ENCODE measurements at regions not wholly inside any gene's neighbourhood (a gene's known extent, or its start where the extent isn't known, plus 50 kb on each side); places are given as distances from the start of the nearest gene placed in this dataset.
"Not testable (repeated sequence)": the region's sequence is repeated elsewhere in the genome, so short reads cannot be mapped to it uniquely, and the experiment has no call there.

DNA sequence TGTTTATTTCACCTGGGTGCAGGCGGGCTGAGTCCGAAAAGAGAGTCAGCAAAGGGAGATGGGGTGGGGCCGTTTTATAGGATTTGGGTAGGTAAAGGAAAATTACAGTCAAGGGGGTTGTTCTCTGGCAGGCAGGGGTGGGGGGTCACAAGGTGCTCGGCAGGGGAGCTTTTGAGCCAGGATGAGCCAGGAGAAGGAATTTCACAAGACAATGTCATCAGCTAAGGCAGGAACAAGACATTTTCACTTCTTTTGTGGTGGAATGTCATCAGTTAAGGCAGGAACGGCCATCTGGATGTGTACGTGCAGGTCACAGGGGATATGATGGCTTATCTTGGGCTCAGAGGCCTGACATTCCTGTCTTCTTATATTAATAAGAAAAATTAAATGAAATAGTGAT lies 115.8 kb upstream of the KCNJ3 start:
- not testable (repeated sequence) for DNase-seq (ENCODE audit: low read depth)

DNA sequence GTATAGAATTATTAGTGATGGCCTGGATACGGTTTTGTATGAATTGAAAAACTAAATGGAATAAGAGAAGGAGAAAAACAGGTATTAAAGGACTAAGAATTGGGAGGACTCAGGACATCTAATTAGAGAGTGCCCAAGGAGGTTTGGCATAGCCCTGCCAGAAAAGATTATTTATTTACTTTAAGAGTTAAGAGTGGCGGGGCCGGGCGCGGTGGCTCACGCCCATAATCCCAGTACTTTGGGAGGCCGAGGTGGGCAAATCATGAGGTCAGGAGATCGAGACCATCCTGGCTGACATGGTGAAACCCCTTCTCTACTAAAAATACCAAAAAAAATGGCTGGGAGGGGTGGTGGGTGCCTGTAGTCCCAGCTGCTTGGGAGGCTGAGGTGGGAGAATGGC lies 115.2 kb upstream of the KCNJ3 start:
- DNase-seq (ENCODE audit: low read depth): not testable (repeated sequence)

DNA sequence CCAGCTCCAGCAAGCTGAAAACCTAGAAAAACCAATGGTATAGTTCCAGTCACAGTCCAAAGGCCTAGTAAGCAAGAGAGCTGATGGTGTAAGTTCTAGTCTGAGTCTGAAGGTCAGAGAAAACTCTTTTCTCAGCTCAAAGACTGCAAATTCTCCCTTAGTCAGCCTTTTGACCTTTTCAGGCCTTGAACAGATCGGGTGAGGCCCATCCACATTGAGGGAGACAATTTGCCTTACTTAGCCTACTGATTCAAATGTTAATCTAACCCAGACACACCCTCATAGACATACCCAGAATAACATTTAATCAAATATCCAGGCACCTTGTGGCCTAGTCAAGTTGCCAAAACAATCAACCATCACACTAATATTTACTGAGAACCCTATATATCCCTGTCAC lies 110.8 kb upstream of the KCNJ3 start:
- DNase-seq (ENCODE audit: low read depth): no peak

DNA sequence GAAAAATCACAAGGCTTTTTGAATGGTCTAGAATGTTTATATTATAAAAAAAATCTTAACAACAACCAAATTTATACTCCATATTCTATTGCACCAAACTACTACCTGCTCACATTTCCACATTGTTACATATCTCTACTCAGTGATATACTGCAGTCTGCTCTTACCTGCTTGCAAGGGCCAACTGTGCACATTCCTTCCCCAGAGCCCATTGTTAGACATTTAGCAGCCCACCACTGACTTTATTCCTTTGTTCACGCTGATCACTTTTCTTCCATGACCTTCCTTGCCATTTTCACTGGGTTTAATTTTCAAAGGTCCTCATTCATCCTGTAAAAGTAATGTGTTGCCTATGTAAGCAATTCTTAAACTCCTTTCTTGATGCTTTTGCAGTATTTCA lies 109.7 kb upstream of the KCNJ3 start:
- DNase-seq (ENCODE audit: low read depth): no peak

DNA sequence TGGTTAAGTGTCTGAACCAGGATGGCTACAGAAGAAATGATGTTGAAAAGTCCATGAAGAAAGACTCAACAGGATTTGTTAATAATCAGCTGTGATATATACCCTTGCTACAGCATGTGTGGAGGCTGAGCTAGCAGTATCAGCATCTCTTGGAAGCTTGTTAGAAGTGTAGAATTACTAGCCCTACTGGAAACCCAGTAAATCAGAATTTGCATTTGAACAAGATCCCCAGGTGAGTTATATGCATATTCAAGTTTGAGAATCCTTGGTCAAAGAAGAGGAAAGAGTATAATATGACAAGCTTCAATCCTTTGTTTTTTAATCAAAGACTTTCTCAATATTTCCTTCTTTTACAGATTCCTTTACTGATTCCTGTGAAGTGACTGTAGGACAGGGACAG lies 109.0 kb upstream of the KCNJ3 start:
- DNase-seq (ENCODE audit: low read depth): no peak

DNA sequence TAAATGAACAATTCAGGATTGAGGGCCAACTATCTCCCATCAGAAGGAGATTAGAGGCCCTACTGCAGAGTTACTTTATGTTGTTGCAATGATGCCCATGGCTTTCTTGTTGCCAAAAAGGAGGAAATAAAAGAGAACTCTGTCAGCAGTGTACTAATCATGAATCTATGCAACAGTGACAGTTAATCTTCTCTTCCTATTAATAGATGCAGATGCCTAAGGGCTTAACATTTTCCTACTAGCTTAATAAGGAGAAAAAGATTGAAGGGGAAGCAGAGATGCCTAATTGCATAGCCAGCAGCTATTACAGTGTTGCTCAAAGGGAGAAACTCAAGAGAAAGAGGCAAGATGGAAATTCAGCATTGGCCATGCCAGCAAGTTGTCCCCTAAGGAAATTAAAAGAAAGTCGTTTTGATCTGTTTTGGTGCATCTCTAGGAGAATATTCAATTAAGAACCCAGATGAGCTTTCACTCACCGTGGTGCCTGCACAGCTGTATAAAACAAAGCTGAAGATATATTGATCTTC lies 107.1 kb upstream of the KCNJ3 start:
- no peak for DNase-seq (ENCODE audit: low read depth)

DNA sequence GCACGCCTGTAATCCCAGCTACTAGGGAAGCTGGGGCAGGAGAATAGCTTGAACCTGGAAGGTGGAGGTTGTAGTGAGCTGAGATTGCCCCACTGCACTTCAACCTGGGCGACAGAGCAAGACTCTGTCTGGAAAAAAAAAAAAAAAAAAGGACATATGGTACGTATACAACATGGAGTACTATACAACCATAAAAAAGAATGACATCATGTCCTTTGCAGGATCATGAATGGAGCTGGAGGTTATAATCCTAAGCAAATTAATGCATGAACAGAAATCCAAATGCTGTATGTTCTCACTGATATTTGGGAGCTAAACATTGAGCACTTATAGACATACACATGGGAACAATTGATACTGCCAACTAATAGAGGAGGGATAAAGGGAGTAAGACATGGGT lies 99.3 kb upstream of the KCNJ3 start:
- DNase-seq (ENCODE audit: low read depth): no peak

DNA sequence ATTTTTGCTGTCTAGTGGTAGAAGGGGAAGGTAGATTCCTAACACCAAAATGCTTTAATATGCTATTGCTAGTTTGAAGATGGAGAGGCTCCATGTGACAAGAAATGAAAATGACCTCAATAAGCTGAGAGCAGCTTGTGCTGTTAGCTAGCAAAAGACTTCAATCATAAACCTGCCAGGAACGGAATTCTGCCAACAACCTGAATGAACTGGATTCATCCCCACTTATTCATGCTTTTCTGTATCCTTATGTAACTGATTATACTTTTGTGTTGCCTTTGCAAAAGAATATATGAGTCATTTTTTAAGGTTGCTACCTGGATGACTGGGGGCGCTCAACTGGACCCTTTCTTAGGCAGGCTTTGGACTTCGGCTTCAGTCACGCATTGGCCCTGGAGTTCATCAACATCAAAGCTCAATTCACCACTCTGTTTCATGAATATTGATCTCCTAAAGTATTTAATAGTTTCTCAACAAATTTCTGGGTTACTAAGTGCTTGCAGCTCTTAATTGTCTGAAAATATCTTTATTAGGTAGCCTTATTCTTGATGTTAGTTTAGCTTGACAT lies 97.5 kb upstream of the KCNJ3 start:
- no peak for DNase-seq (ENCODE audit: low read depth)

DNA sequence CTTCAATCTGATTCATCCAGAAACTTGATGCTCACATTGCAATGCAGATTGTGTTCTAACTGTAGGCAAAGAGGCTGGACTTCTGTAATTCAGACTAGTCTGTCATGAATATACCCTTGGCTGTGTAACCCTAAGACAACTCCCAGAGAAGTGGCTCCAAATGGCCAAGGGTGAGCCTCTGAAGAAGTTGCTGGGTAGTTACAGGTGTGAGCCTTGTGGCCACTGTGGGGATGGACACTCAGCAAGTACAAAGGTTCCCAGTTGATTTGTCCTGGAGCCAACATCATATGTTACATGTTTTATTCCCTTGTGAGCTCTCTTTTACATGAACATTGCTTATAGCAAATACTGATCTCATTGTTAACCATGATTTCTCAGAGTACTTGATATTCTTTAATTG lies 94.8 kb upstream of the KCNJ3 start:
- DNase-seq (ENCODE audit: low read depth): no peak

DNA sequence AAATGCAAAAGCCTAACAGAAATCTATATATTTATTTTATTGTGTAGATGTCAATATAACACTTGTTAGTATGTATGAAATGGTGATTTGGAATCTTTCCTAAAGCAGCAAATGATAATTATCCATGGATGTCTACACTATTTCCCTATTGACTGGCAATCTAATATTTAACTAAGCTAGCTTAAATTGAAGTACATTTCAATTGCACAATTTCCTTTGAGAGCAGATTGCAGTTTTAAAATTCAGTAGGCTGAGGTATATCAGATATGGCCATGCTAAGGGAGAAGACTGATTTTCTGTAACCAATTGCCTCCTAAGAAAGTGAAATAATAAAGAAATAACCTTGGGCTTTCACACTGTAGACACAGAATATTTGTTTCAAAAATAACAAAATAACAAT lies 90.1 kb upstream of the KCNJ3 start:
- DNase-seq (ENCODE audit: low read depth): no peak

DNA sequence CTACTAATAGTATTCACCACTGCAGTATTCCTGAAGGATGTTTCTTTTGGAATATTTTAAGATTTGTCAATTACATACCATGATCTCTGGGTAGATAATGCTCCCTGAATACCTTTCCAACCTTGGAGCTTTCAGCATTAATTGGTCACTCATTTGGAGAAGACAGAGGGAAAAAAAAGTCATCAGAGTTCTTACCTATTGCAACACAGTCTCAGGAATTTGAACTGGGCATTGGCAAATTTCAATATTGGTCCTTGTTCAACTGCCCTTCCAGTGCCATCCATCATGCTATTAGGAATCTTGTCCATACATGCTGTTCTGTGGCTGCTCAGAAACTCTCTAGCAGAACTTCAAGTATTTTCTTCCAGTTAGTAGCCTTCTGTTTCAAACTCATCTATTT lies 83.6 kb upstream of the KCNJ3 start:
- DNase-seq (ENCODE audit: low read depth): no peak

DNA sequence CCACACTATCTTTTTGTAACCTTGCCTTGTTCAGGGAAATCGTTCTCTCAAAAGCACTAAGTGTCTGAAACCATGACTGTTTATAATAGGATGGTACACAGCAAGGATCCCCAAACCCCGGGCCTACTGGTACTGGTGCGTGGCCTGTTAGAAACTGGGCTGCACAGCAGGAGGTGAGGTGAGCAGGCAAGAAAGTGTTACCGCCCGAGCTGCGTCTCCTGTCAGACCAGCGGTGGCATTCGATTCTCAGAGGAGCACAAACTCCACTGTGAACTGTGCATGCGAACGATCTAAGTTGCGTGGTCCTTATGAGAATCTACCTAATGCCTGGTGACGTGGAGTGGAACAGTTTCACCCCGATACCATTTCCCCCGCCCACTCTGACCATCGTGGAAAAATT lies 81.8 kb upstream of the KCNJ3 start:
- DNase-seq (ENCODE audit: low read depth): no peak

DNA sequence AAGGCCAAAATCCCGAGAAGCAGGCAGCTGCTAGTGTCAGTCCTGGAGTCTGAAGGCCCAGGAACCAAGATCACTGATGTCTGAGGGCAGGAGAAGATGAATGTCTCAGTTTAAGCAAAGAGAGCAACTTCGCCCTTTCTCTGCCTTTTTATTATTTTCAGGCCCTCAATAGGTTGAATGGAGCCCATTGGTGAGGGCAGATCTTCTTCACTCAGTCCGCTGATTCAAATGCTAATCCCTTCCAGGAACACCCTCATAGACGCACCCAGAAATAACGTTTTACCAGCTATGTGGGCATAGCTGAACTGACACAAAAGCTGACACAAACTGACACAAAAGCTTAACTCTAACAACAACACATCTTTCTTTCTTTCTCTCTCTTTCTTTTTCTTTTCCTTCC lies 78.0 kb upstream of the KCNJ3 start:
- no peak for DNase-seq (ENCODE audit: low read depth)

DNA sequence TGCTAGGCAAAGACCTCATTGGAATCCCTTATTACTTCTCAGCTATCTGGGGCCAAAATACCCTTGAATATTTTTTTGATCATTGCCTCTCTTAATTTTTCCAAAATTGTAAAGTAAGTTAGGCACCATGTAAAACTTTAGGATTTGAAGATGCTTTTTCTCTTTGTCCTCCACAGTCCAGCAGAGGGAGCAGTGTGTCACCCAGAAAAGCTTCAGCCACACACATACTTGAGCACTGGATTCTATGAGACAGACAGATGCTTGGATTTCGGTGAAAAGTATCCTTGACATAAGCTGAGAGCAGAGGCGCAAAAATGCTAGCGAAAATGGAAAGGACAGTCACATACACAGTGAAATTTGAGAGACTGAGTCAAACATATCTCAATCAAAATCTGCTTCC lies 74.7 kb upstream of the KCNJ3 start:
- peak; percentile 3 for DNase-seq (ENCODE audit: low read depth)

DNA sequence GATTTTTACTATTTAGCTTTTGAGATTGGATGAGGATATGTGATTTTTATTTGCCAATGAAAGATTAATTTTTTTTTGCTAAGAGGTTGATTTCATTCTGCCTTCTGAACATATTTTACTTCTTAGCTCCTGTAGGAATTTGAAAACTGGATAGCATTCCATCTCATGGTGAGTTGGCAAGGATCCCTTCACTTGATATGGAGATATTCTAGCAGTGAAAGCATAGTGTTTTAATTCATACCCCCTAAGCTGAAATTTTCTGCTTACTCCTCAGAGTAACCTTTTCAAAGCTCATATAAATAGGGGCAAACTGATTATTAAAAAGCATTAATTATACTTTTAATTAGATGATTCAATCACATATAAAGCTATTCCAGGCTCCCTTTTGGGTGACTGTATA lies 61.0 kb upstream of the KCNJ3 start:
- DNase-seq (ENCODE audit: low read depth): no peak

DNA sequence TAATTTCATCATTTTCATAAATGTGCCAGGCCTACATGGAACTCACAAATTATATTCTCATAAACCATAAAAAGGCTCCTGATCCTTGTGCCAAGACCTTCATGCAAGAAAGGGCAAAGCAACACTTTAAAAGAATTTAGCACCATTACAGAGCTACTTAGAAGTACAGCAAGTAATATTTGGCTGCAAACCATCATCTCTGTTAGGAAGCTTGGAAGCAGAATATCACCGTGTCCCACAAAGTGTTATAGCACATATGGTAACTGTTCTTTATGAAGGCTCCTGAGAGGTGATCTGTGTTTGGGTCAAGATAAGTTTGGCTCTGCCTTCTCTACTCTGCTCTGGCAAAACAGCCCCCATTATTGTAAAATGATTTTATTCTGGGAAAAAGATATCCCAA lies 59.7 kb upstream of the KCNJ3 start:
- no peak for DNase-seq (ENCODE audit: low read depth)

DNA sequence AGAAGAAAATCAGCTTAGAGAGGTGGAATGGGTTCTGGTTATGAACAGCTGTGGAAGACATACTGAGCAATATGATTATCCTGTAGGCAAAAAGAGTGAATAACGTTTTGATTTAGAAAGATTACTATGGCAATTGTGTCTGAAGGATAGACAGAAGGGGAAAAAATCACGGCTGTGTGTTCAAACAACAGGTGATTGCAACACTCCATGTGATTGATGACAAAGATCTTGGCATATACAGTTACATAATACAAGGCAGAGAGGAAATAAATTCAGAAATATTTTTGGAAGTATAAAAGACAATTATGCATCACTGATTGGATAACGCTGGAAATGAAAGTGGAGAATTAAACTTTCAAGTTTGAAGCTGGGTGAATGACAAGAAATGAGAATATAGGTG lies 58.5 kb upstream of the KCNJ3 start:
- DNase-seq (ENCODE audit: low read depth): no peak

Measured in amniotic epithelial cell (primary cell).